ENCODE measurements at regions not wholly inside any gene's neighbourhood (a gene's known extent, or its start where the extent isn't known, plus 50 kb on each side); places are given as distances from the start of the nearest gene placed in this dataset.

DNA sequence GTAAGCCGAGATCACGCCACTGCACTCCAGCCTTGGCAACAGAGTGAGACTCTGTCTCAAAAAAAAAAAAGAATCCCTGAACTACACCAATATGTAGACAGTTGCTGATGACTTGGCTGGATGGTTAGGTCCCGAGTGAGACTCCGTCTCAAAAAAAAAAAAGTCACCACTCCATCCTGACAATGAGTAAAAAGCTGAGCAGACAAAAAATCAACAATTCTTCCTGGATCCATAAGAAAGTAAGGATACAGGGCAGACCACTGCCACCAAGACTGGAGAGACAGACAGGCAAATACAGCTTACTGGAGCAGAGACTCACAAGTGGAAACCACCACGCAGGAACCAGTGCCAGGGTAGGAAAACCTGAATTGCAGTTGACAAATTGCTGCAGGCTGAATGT is 67.1 kb upstream of the ERCC4 start:
- CTCF ChIA-PET, result no interaction called here
- POLR2A ChIA-PET, result no interaction called here
- Histone ChIP-seq H3K27me3 (ENCODE audit: control insufficient read depth, insufficient read depth, low read length) (no peaks in the 10 kb centered on the region), H3K4me3 (ENCODE audit: low read depth, low read length) (no peak overlapping the region), H3K36me3 (ENCODE audit: control insufficient read depth, insufficient read depth, low read length) (no peaks in the 10 kb centered on the region)
- TF ChIP-seq, protein P1, sequence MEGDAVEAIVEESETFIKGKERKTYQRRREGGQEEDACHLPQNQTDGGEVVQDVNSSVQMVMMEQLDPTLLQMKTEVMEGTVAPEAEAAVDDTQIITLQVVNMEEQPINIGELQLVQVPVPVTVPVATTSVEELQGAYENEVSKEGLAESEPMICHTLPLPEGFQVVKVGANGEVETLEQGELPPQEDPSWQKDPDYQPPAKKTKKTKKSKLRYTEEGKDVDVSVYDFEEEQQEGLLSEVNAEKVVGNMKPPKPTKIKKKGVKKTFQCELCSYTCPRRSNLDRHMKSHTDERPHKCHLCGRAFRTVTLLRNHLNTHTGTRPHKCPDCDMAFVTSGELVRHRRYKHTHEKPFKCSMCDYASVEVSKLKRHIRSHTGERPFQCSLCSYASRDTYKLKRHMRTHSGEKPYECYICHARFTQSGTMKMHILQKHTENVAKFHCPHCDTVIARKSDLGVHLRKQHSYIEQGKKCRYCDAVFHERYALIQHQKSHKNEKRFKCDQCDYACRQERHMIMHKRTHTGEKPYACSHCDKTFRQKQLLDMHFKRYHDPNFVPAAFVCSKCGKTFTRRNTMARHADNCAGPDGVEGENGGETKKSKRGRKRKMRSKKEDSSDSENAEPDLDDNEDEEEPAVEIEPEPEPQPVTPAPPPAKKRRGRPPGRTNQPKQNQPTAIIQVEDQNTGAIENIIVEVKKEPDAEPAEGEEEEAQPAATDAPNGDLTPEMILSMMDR (IDR thresholded peaks at IDR 0.05; ENCODE audit: insufficient read depth, low read depth, low read length), result no peak
- no peak for DNase-seq (ENCODE audit: low read depth)

GRCh38 chr16:13856398-13856797 is 63.6 kb upstream of the ERCC4 start:
- ChIA-PET POLR2A (no interaction called here), CTCF (no interaction called here)
- DNase-seq (ENCODE audit: low read depth), result no peak
- H3K36me3 ChIP-seq (ENCODE audit: control insufficient read depth, insufficient read depth, low read length), result no peaks in the 10 kb centered on the region
- TF ChIP-seq, protein P1 (IDR thresholded peaks at IDR 0.05; ENCODE audit: insufficient read depth, low read depth, low read length), result no peak
- no peaks in the 10 kb centered on the region for H3K27me3 ChIP-seq (ENCODE audit: control insufficient read depth, insufficient read depth, low read length)
- H3K4me3 ChIP-seq (ENCODE audit: low read depth, low read length), result no peak overlapping the region

- POLR2A ChIA-PET, result no interaction called here
- CTCF ChIA-PET, result no interaction called here
- Histone ChIP-seq H3K36me3 (ENCODE audit: control insufficient read depth, insufficient read depth, low read length) (no peaks in the 10 kb centered on the region), H3K4me3 (ENCODE audit: low read depth, low read length) (no peak overlapping the region), H3K27me3 (ENCODE audit: control insufficient read depth, insufficient read depth, low read length) (no peaks in the 10 kb centered on the region)
- no peak for DNase-seq (ENCODE audit: low read depth)
- TF ChIP-seq, protein P1 (IDR thresholded peaks at IDR 0.05; ENCODE audit: insufficient read depth, low read depth, low read length), result no peak
Measured at GRCh38 chr16:13856811-13857511, 63.0 kb upstream of the ERCC4 start.

DNA sequence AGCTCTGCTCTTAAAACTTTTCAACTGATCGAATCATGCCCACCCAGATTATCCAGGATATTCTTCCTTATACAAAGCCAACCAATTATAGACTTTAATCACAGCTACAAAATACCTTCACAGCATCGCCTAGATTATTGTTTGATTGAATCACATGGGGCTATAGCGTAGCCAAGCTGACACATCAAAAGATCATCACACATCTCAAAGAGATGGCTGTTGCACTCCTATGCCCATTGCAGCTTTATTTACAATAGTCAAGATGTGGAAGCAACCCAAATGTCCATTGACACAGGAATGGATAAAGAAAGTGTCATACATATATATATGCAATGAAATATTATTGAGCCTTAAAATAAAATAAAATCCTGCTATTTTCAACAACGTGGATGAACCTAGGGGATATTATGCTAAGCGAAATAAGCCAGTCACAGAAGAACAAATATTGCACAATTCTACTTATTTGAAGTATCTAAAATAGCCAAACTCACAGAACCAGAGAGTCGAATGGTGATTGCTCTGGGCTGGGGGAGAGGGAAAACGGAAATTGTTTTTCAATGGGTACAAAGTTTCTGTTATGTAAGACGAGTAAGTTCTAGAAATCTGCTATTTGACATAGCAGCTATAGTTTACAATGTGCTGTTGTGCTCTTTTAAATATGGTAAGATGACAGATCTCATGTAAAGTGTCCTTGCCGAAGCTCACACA is 60.9 kb upstream of the ERCC4 start:
- TF ChIP-seq, protein P1 (IDR thresholded peaks at IDR 0.05; ENCODE audit: insufficient read depth, low read depth, low read length), result no peak

GRCh38 chr16:13863075-13863765 is 56.7 kb upstream of the ERCC4 start:
- H3K27me3 ChIP-seq (ENCODE audit: control insufficient read depth, insufficient read depth, low read length), result no peaks in the 10 kb centered on the region
- ChIA-PET POLR2A (no interaction called here), CTCF (interaction anchor here (2.7 kb wide), 1 partner anchor 57 kb away, joined by 11 read pairs; the partner anchor contains the start of gene ERCC4)
- no peak for DNase-seq (ENCODE audit: low read depth)
- TF ChIP-seq, protein P1 (IDR thresholded peaks at IDR 0.05; ENCODE audit: insufficient read depth, low read depth, low read length), result no peak
- no peaks in the 10 kb centered on the region for H3K36me3 ChIP-seq (ENCODE audit: control insufficient read depth, insufficient read depth, low read length)
- no peak overlapping the region for H3K4me3 ChIP-seq (ENCODE audit: low read depth, low read length)

More for the DNA sequence above, 60.9 kb upstream of the ERCC4 start:
- no peak overlapping the region for H3K4me3 ChIP-seq (ENCODE audit: low read depth, low read length)
- POLR2A ChIA-PET, result no interaction called here
- no peaks in the 10 kb centered on the region for H3K36me3 ChIP-seq (ENCODE audit: control insufficient read depth, insufficient read depth, low read length)
- no peaks in the 10 kb centered on the region for H3K27me3 ChIP-seq (ENCODE audit: control insufficient read depth, insufficient read depth, low read length)
- DNase-seq (ENCODE audit: low read depth), result no peak
- CTCF ChIA-PET, result interaction anchor here (0.7 to 0.8 kb wide), 2 partner anchors 9 to 61 kb away, joined by 3 read pairs; partner anchors contain the start of gene ERCC4
